ENCODE measurements at regions not wholly inside any gene's neighbourhood (a gene's known extent, or its start where the extent isn't known, plus 50 kb on each side); places are given as distances from the start of the nearest gene placed in this dataset.

DNA sequence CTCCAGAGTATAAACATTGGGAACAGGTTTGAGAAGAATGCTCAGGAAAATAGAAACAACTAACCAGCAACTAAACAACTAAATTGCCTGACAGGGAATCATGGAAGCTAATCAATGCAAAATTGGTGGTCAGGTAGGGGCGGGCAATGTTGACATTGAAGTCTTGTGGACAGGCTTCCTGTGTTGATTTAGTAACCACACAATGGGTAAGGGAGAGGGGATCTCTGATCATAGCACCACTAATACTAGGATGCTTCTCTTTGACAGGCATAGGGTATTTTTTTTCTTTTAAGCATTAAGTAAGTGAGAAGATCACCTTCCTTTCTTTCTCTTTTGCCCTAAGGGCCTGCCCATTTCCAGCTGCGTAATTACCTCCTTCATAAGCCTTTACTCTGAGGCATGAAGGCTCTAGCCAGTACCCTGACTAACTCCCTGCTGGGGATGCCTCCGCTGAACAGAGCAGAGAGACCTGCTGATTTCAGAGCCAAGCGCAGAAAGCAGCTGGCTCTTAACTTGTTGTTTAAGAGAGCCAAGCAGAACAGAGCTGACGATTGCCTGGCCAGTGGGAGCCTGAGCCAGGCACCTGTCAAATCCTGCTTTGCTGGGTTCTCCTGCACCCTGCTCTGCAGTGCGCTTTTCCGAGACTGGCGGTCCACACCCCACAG is 118.7 kb downstream of the BMP2 start:
- DNase-seq (ENCODE audit: low spot score), result no peak

DNA sequence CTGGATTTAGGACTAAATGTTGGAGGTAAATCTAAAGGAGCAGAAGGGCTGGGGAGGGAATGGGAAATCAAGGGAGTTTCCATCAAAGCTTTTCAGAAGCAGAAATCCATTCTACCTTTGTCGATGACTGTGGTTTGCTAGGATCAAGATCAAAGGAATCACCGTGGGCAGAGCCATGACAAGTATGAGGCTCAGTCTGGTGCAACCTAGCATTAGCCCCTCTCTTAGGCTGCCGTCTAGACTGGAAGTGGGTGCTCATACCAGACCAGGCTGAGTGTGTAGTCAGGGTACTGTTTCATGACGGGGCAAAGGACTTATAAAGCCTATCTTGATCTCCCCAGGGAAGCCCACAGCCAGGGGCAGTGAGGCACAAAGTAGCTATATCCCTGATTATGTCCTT is 120.5 kb downstream of the BMP2 start:
- DNase-seq (ENCODE audit: low spot score), result no peak

DNA sequence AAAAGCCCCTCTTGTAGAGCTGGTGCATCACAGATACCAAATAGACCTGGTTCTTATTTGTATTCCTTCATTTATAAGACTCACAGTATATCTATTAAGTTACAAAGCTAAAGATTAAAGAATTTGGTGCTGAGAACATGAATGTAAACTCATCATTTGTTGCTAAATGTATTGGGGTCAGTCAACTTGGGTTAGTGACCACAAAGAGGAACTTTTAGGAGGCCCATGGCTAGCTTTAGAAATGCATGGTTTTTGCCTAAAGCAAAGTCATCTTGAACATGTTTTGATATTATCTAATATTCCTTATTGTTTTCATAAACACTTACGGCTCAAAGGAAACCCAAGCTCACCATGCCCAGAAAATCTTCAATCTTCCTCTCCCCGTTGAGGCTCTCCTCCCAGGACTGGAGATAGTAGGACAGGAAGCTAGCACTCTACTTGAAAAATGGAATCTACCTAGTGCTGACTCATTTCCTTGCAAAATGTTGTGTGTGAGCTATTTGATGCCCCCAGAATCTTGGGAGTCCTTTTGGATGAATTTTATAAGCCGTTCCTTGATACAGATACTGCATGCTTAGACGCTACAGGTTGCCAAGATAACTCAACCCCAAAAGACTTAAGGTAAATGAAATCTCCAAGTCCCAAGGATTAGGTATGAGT is 121.4 kb downstream of the BMP2 start:
- no peak for DNase-seq (ENCODE audit: low spot score)

DNA sequence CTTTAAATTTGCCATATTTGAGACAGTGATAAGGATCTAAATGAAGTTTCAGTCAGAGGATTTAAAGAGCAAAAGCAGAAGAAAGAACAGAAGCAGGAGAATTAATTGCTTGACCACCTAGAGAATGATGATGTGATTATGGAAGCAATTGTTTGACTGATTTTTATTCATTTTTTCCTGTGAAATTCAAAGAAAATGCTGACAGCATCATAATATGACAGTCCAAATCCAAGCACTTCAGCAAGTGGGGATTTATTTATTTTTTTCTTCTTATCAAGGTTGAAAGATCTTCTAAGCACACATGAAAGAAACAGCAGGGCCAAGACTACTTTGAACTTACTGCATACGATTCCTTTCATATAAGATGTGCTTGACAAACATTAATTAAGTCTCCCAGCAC is 125.2 kb downstream of the BMP2 start:
- DNase-seq (ENCODE audit: low spot score), result no peak

DNA sequence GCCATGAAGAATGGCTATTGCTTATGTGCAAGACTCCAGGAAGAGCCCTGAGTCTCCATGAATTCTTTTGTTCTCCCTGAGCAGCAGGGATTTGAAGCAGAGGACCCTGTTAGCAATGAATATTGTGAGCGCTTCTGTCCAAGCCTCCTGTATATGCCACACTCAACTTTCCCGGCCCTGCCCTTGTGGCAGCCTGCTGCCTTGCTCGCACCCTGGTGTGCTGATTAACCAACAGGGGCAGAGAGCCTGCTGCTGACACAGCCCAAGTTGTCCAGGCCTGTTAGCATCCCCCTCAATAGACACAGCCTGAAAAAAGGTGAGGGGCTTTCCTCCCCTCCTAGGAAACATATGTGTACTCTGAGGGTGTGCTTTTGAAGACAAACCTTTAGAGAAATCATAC is 131.4 kb downstream of the BMP2 start:
- no peak for DNase-seq (ENCODE audit: low spot score)

DNA sequence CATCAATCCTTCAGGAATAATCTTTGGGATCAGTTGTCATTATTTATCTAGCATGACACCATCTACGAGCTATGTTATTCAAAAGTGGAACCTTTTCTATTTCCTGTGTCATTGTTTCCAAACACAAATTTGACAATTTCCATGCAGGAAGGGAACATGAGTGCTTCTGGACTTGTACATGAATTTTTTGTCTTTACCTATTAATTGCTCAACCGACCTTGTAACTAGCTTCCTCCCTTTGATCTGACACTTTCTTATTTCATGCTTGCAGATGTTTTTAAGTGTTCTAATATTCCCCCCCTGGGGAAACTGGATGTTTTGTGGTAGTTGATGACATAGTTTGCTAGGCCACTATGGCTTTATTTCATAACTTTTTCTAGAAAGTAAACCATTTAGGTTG is 139.4 kb downstream of the BMP2 start:
- no peak for DNase-seq (ENCODE audit: low spot score)

DNA sequence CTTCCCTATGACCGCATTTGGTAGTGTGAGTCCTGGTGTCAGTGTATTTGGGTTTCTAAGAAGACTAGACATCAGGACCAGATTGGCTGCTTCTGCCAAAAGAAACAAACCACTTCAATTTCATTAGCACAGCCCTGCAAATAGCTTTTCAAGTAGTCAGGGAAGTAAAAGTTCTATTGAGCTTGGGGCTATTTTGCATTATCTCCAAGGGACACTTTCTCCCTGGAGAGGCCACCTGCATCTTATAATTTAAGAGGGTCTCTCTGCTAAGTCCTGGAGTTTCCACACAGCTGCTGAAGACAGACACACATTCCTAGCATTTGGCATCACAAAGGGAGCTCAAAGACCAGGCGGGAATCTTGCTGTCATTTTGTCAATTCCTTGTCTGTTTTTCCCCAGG is 141.2 kb downstream of the BMP2 start:
- no peak for DNase-seq (ENCODE audit: low spot score)

DNA sequence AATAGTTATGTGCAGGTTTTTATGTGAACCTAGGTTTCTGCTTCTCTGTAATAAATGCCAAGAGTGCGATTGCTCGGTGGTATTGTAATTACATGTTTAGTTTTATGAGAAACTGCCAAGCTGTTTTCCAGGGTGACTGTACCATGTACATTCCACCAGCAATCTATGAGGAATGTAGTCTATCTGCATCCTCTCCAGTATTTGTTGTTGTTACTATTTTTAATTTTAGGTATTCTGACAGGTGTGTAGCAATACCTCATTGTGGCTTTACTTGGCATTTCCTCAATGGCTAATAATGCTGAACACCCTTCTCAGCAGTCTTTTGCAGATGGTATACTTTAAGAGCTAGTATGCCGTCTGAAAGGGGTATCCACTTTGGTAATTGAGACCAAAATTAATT is 142.1 kb downstream of the BMP2 start:
- no peak for DNase-seq (ENCODE audit: low spot score)

DNA sequence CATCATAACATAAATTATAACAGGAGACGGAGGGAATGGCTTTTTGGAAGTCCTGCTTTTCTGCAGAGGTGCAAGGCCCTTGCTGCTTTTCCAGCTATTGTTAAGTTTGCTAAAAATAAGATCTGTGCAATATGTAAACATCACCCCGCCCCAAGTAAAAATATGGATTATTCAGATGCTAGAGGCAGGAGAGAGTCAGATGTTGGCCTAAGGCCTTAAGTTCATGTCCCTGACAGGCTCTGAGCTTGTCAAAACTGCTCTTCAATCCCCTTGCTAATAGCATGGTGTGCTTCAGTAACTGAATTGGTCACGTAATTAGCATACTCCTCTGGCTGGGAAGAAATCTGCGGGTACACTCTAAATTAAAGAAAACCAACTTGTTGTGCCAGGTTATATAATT is 147.5 kb downstream of the BMP2 start:
- no peak for DNase-seq (ENCODE audit: low spot score)

DNA sequence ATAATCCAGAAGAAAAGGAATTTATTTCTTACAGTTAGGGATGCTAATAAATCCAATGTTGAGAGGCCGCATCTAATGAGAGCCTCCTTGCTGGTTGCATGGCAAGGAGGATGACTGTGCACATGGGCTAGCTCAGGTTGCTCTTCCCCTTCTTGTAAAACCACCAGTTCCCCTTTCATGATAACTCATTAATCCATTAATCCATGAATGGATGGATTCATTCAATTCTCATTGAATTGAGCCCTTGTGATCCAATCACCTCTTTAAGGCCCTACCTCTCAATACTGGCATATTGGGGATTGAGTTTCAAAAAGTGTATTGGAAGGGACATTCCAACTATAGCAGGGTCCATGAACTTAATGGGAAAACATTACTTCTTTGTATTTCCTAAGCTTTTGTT is 149.5 kb downstream of the BMP2 start:
- DNase-seq (ENCODE audit: low spot score), result no peak

DNA sequence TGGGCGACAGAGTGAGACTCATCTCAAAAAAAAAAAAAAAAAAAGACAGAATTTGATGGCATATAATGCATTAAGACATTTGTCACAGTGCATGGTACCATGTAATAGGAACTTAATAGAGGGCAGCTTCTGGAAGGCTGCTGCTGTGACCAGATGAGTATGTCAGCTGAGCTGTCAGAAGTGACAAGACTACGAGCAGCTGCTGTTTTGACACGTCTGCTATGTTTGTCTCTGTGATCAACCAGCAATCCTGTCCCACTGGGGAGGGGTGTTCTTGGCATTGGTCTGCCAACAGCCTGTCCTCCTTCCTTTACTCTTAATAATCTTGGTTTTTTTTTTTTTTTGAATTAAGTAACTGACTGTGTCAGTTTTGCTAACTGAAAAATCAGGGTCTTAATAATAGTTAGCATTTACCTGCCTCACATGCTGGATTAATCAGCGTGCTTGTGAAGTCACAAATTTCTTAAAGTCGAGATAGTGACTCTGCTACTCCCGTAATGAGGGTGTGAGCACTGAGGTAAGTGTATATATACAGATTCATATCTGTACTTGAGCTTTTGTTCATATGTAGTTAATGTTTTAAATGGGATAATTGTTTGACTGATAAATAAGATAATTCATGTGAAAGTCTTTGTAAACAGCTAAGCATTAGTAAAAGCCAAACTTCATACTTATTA is 152.4 kb downstream of the BMP2 start:
- no peak for DNase-seq (ENCODE audit: low spot score)

DNA sequence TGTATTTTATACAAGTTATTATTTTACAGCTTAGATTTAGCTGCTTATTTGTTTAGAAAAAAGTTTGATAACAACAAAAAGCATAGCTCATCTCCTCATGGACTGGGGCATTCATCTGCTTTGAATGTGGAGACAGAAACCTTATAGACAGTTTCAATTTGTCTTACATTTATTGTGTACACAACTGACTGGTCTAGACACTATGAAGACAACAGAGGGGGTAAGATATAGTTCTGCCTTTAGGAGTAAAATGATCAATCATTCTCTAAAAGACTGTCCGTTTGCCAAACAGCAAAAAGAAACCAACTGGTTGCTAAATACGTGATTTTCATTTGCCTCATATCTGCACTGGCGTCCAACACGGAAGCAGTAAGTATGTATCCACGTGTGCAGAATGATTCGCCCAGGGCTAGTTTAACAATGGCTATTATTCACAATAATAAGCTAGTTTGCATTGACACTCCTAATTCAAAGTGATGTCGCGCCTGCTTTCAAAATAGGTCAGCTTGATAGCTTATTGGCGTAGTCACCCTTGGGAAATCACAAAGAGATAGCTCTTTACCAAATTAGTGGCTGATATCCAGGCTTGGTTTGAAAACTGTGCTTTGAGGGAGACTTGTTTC is 153.6 kb downstream of the BMP2 start:
- DNase-seq (ENCODE audit: low spot score), result no peak

DNA sequence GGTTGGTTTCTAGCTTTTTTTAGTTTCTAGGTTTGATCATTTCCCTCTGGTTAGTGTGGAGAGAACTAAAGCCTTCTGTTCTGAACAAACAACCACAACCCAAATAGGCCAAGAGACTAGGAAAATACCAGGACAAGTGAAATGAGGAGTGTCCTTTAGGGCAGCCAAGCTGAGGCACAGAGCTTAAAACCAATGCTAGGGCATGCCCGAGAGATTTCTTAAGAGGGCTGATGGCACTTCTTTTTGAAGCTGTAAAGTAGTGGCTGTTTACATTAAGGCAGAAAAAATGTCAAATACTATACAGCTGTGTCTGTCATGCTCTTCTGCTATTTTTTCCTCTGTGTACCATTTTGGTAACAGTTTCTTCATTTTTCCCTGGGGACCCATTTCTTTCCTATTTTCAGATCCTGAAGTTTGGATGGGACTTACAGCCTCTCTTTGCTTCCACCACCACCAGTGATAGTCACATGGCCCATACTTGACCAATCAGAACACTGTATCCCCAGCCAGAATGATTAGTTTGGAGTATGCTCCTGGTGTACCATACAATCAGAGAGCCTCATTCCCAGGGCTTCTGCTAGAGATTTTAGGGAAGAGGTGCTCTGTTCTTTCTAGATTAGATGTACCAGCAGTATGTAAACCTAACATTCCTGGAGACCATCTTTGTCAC is 154.4 kb downstream of the BMP2 start:
- DNase-seq (ENCODE audit: low spot score), result no peak

DNA sequence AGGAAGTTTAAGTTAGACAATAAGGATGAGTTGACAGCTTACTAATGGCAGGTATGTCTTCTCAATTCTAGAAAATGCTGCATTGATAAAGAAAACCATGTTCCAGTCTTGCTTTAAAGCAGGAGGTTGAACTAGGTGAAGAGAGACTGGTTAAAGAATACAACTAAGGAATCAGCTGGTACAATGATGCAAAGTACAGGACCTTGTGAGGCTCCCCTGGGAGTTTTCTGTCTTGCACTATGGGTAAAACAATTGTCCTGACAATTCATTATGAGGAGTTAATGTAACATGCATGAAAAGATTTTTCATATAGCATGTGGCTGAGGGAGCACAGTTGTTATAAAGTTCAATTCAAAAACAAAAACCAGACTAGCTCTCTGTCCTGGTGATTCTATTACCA is 157.2 kb downstream of the BMP2 start:
- no peak for DNase-seq (ENCODE audit: low spot score)

DNA sequence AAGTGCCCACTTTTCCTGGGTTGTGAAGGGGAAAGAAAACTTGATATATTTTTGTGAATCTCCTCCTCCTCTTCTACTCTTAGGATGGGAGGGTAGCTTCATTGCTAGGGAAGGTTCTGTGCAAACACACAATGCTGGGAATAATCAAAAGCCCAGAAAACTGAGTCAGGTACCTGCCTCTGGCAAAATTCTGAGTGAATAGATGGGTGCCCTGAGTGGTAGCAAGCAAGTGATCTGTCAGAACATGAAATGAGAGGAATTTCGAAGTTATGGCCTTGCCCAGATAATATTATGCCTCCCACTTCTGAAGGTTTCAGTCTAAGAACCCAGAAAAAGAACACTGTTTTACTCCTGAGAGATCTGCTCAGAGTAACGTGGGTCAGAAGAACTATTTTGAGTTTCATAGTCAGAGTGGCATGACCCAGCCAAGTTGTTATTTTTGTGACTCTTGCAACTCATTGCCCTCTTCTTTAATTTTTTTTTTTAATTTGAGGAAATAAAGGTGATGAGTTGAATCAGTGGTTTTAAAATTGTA is 158.3 kb downstream of the BMP2 start:
- DNase-seq (ENCODE audit: low spot score), result no peak

DNA sequence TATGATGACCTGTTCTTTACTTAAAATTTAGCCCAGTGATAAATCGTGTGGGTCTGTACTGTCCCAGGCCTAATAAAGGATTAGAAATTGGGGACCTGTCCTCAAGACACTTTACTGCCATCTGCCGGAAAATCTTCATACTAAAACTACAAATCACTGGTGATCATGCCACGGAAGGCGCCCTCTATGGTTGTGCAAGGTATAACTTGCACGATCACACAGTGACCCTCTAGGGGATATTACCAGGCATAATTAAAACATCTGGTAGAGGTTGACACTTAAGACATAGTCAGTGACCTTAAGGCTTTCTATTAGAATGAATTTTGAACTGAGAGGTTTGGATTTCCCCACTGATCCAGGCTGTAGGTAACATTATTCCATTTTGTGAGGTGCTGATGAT is 172.6 kb downstream of the BMP2 start:
- no peak for DNase-seq (ENCODE audit: low spot score)

DNA sequence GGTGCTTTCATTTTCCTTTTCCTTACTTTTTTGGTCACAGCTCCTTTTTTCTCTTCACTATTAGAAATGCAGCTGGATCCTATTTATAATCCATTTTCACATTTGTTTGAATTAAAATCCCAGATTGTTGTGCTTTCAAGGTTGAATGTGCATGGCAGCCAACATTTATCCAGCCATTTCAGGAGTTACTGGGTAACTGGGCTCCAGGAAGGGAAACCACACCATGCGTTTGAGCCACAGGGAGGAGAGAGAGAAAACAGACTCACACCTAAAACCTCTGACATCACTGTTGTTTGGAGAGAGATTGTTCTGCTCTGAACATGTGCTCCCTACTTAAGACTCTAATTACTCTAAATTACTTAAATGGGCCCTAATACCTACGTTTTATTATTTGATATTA is 173.4 kb downstream of the BMP2 start:
- DNase-seq (ENCODE audit: low spot score), result no peak

DNA sequence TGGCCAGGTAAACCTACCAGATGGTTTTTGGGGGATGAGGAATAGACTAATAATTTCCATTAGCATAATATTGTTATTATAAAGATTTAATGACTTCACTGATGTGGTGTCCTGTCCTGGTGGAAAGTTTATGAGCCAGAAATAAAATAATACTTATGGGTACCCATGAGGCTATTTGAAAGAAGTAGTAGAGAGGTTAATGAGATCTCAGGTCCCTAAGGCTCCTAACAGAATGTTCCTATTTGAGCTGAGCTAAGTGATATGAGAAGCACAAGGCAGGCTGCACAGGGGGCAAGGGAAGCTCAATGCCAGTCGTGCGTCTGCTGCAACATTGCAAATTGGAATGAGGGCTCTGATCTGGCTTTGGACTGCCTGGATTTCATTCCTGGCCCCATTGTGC is 174.1 kb downstream of the BMP2 start:
- DNase-seq (ENCODE audit: low spot score), result no peak

DNA sequence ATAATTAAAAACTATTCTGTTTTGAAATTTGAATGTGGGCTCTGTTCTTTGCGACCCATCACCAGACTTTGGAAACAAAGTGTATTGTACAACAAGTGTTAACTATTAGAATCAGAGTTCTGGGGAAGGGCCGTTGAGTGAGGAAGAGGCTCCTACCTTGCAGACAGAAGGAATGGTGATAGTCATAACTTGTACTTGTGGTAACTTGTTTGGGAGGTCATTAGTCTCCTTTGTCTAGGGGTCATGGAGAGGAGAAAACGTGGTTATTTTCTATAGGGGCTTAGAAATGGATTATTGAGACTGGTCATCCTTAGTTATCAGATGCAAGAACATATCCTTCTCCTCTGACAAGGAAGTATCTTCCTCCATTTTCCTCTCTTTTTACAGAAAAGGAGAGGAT is 174.8 kb downstream of the BMP2 start:
- no peak for DNase-seq (ENCODE audit: low spot score)

DNA sequence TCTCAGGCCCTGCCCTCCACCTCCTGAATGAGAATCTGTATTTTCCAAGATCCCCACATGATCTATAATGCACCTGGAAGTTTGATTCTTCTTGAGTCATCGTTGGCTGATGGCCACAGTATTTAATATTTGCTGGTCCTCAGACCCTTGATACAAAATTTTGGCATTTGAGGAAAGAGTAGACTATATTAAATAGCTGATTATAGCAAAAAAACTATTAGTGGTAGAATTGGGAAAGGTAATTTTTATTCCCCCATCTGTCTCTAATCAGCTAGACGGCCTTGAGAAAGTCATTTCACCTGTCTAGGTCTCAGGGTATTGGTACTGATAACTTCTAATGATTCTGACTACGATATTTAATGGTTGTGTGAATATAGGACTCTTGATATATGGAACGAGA is 176.8 kb downstream of the BMP2 start:
- no peak for DNase-seq (ENCODE audit: low spot score)

DNA sequence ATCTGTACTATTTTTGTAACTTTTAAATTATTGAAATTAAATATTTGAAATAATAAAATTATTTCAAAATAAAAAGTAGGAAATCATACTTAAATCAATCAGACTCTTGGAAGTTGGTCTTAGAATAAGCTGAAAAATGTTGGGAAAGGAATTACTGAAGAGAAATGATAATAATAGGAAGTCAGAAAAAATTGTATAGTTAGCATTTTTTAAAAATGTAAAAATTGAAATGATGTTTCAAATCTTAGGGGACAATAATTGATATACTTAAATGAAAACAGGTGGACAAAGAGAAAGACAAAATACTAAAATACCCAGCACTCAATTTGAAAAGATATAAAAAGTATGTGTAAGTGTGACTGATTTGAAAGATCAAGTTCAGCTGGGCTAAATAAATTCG is 186.1 kb downstream of the BMP2 start:
- no peak for DNase-seq (ENCODE audit: low spot score)

DNA sequence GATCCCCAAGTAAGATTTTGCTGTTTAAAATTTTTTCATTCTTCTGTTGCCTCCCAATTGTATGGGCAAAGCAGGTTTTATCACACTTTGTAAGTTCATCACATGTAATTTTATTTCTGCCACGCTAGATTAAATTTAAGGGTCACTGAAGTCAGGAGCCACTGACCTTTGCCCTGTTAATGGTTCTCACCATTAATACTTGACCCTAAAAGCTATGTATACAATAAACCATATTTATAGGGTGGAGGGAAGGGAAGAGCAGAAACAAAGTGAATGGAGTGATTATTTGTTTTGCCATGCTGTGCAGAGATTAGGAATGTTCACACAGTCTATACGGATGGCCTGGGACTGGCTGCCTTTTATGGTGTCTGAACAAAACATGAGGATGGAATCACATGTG is 186.7 kb downstream of the BMP2 start:
- no peak for DNase-seq (ENCODE audit: low spot score)
